ENCODE measurements at regions not wholly inside any gene's neighbourhood (a gene's known extent, or its start where the extent isn't known, plus 50 kb on each side); places are given as distances from the start of the nearest gene placed in this dataset.

DNA sequence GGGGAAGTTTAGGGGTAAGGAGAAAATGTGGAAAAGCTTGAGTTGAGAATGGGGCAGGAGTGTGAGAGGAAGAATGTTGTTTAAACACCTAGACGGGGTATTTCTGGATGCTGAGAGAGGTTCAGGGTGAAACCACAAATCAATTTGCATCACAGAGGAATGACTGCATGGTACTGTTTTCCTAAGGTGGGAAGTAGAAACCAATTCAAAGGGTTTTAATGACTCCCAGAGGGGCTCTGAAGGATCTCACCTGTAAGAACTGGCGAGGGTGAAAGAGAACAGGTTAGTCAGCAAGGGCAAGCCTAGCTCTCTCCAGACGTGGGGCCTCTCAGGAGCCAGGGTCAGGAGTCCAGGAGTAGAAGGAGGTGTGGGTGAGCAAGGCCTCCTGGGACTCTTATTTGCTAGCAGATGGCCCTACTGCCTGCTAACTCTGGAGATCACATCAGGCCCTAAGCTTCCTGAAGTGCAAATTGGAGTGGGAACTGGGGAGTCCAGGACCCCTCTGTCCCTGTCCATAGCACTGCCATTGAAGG is 133.0 kb upstream of the CELF4 start:
- no peak overlapping the region for H3K27ac ChIP-seq (ENCODE audit: insufficient read depth, low read depth, low read length)
- FAIRE-seq (no peak), DNase-seq (ENCODE audit: low read depth, low spot score) (no peak)
- dilution Hi-C loops (cut with MboI; ENCODE audit: extremely low pct_ligation_motif_present, low sequenced_read_pairs) (no loop called here), intact Hi-C loops (cut with micrococcal nuclease) (no loop called here)
- ChIA-PET CTCF (no interaction called here), POLR2A (no interaction called here)
- TF ChIP-seq EZH2 (IDR thresholded peaks at IDR 0.05; ENCODE audit: borderline replicate concordance, low read depth, low read length, severe bottlenecking) (no peak), FOS (IDR thresholded peaks at IDR 0.05; ENCODE audit: borderline replicate concordance, insufficient read depth, low read length) (no peak), MYC (IDR thresholded peaks at IDR 0.05; ENCODE audit: low read depth, low read length) (no peak), GATA2 (IDR thresholded peaks at IDR 0.05; ENCODE audit: insufficient read depth, insufficient read length, low read depth, low read length) (no peak), JUN (IDR thresholded peaks at IDR 0.05; ENCODE audit: borderline replicate concordance, insufficient read depth, insufficient read length, low read depth) (no peak), POLR2A (IDR thresholded peaks at IDR 0.05; ENCODE audit: low read depth, low read length) (no peak), CTCF (IDR thresholded peaks at IDR 0.05; ENCODE audit: extremely low read depth in 1 of 2, insufficient read depth in 1 of 2, low read depth in 1 of 2, low read length in 2 of 2) (no peak), POLR2AphosphoS5 (IDR thresholded peaks at IDR 0.05; ENCODE audit: insufficient read depth, low read depth, low read length) (no peak)
- TF ChIP-seq, protein P1, sequence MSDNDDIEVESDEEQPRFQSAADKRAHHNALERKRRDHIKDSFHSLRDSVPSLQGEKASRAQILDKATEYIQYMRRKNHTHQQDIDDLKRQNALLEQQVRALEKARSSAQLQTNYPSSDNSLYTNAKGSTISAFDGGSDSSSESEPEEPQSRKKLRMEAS (IDR thresholded peaks at IDR 0.05; ENCODE audit: insufficient read depth, insufficient read length) = no peak
- H3K4me1 ChIP-seq (ENCODE audit: control insufficient read depth, extremely low read depth, insufficient read depth, low read length) = no peaks in the 10 kb centered on the region
- no peaks in the 10 kb centered on the region for H3K36me3 ChIP-seq (ENCODE audit: control insufficient read depth in 2 of 2, extremely low read depth in 1 of 2, insufficient read depth in 2 of 2, low read length in 2 of 2)
- no peaks in the 10 kb centered on the region for H3K9me1 ChIP-seq (replicated peaks; ENCODE audit: control insufficient read depth, extremely low read depth, insufficient read depth, low read length)
- H3K4me2 ChIP-seq (ENCODE audit: insufficient read depth, low read length) = no peak overlapping the region
- H3K27me3 ChIP-seq (ENCODE audit: control insufficient read depth in 2 of 2, insufficient read depth in 2 of 2, low read length in 2 of 2) = no peaks in the 10 kb centered on the region
- no peaks in the 10 kb centered on the region for H3K9me3 ChIP-seq (replicated peaks; ENCODE audit: control insufficient read depth, insufficient read depth, low read length)
- no peak overlapping the region for H2AFZ ChIP-seq (ENCODE audit: low read depth, low read length)
- H4K20me1 ChIP-seq (replicated peaks; ENCODE audit: control insufficient read depth, extremely low read depth, insufficient read depth, low read length) = no peaks in the 10 kb centered on the region
- H3K9ac ChIP-seq (replicated peaks; ENCODE audit: extremely low read depth, insufficient read depth, low read length) = no peak overlapping the region
- no peak overlapping the region for H3K4me3 ChIP-seq (replicated peaks in 1 of 3; ENCODE audit: insufficient read depth in 1 of 3, low read depth in 1 of 3, low read length in 3 of 3)
- no TSS peak for BruUV-seq (replicated peaks)
- H3K79me2 ChIP-seq (ENCODE audit: control insufficient read depth, insufficient read depth, low read length) = no peaks in the 10 kb centered on the region

Measured in endothelial cell of umbilical vein (primary cell).